ENCODE measurements at regions not wholly inside any gene's neighbourhood (a gene's known extent, or its start where the extent isn't known, plus 50 kb on each side); places are given as distances from the start of the nearest gene placed in this dataset.

DNA sequence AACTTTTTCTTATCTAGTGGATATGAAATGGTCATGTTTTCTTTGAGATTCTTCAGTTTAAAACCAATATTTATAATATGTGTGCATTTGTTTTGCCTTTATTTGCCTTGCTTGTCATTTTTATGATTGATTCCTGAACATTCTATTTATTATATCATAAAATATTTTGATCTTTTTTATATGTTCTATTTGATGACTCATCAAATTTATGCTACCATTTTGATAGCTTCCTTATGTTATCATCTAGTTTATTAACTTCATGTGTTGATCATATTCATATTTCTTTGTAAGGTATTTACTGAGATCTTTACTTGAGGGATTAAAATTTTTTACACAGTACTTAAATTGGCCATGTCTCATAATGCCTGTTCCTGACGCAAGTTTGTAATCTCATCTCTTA is 1650.0 kb downstream of the AMY1C start:
- DNase-seq: no peak
- Histone ChIP-seq H3K27ac (replicated peaks) (no peak overlapping the region), H3K27me3 (ENCODE audit: low read depth) (no peaks in the 10 kb centered on the region), H3K36me3 (no peaks in the 10 kb centered on the region), H3K9me3 (replicated peaks) (peaks cover 14% of the 10 kb centered on the region), H3K4me1 (no peaks in the 10 kb centered on the region), H3K4me3 (no peak overlapping the region)
- TF ChIP-seq, protein P1, sequence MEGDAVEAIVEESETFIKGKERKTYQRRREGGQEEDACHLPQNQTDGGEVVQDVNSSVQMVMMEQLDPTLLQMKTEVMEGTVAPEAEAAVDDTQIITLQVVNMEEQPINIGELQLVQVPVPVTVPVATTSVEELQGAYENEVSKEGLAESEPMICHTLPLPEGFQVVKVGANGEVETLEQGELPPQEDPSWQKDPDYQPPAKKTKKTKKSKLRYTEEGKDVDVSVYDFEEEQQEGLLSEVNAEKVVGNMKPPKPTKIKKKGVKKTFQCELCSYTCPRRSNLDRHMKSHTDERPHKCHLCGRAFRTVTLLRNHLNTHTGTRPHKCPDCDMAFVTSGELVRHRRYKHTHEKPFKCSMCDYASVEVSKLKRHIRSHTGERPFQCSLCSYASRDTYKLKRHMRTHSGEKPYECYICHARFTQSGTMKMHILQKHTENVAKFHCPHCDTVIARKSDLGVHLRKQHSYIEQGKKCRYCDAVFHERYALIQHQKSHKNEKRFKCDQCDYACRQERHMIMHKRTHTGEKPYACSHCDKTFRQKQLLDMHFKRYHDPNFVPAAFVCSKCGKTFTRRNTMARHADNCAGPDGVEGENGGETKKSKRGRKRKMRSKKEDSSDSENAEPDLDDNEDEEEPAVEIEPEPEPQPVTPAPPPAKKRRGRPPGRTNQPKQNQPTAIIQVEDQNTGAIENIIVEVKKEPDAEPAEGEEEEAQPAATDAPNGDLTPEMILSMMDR (IDR thresholded peaks at IDR 0.05; ENCODE audit: borderline replicate concordance): no peak
- intact Hi-C loops (cut with micrococcal nuclease): no loop called here

DNA sequence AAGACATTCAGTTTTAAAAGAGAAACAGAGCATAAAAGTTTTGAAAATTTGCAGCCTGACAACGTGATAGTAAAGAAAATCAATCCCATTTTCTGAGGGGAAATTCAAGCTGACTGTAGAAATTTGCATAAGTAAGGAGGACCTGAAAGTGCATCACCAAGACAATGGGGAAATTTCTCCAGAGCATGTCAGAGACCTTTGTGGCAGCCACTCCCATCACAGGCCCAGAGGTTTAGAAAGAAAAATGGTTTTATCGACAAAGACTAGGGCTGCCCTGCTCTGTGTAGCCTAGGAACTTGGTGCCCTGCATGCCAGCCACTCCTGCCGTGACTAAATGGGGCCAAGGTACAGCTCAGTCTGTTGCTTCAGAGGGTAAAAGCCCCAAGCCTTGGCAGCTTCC is 1640.2 kb upstream of the PRMT6 start:
- no peaks in the 10 kb centered on the region for H3K27me3 ChIP-seq (ENCODE audit: low read depth)
- TF ChIP-seq, protein P1 (IDR thresholded peaks at IDR 0.05; ENCODE audit: borderline replicate concordance): no peak
- peaks cover 25% of the 10 kb centered on the region for H3K9me3 ChIP-seq (replicated peaks)
- no peak overlapping the region for H3K27ac ChIP-seq (replicated peaks)
- H3K36me3 ChIP-seq: no peaks in the 10 kb centered on the region
- no peak for DNase-seq
- intact Hi-C loops (cut with micrococcal nuclease): no loop called here
- H3K4me1 ChIP-seq: no peaks in the 10 kb centered on the region
- no peak overlapping the region for H3K4me3 ChIP-seq

DNA sequence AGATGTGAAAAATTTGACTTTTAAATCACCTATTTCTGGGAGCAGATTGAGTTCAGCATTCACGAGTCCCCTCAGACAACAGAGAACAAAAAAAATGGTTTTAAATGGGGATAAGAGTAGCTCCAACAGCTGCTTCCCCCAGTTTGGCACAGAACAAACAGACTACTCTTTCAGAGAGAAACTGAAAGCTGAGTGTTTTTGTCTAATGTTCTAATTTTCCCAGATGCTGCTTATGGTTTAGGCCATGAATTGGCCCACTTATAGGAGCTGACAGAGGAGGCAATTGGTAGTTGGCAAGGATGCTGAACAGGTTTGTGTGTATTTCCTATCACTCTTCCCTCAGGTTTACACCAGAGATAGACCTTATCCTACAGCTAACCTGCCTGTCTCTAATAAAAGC is 1637.4 kb upstream of the PRMT6 start:
- no peak for DNase-seq
- H3K27ac ChIP-seq (replicated peaks): no peak overlapping the region
- no peaks in the 10 kb centered on the region for H3K4me1 ChIP-seq
- no peak overlapping the region for H3K4me3 ChIP-seq
- intact Hi-C loops (cut with micrococcal nuclease): no loop called here
- H3K9me3 ChIP-seq (replicated peaks): peaks cover 20% of the 10 kb centered on the region
- H3K27me3 ChIP-seq (ENCODE audit: low read depth): no peaks in the 10 kb centered on the region
- H3K36me3 ChIP-seq: no peaks in the 10 kb centered on the region
- TF ChIP-seq, protein P1 (IDR thresholded peaks at IDR 0.05; ENCODE audit: borderline replicate concordance): no peak

DNA sequence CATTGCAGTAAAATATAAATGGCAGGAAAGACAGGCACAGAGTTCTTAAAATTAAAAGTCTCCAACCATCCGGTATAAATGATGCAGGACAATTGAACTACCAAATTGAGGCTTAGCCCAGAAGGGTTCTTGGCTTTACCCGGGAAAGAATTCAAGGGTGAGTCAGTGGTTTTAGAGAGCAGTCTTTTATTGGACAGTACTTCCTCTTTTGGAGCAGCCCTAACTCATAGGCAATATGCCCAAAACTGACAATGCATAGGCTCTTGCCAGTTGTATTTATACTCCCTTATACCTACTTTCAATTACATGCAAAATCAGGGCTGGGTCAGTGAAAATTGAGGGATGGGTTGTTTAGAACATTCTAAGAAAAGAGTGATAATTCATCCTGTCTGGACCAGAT is 1628.9 kb upstream of the PRMT6 start:
- intact Hi-C loops (cut with micrococcal nuclease): no loop called here
- no peak for DNase-seq

DNA sequence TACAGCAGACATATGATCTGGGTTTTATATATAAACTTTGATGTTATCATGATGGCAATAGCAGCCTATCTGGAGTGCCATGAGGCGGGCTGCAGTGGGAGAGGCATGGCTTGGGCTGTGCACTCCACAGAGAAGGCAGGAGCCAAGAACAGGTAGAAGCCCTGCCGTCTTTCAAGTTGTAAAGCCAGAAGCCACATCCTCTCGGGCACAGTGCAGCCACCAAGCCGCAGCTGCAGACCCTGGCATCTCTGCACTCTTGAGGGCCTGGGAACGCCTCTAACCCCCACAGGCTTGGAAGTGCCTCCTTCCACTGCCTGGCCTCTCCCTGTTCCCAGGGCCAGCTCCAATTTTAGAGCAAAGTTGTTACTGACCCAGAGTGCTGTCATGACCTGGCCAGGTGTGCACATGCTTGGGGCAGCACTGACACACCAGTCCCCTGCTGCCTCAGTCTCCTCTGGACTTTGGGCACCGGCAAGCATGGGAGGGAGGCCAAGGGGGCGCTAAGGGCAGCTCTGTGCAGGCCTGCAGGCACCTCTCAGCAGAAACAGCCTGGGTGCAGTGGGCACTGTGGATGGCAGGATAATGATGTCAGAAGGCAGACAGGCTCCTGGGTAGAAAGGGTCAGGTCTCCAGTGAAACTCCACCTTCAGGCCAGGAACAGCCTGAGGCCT is 1619.8 kb upstream of the PRMT6 start:
- H3K4me1 ChIP-seq: no peaks in the 10 kb centered on the region
- no peak for DNase-seq
- TF ChIP-seq, protein P1 (IDR thresholded peaks at IDR 0.05; ENCODE audit: borderline replicate concordance): no peak

More for the DNA sequence above, 1628.9 kb upstream of the PRMT6 start:
- Histone ChIP-seq H3K27ac (replicated peaks) (no peak overlapping the region), H3K4me3 (no peak overlapping the region), H3K9me3 (replicated peaks) (no peaks in the 10 kb centered on the region), H3K27me3 (ENCODE audit: low read depth) (no peaks in the 10 kb centered on the region), H3K36me3 (no peaks in the 10 kb centered on the region), H3K4me1 (no peaks in the 10 kb centered on the region)
- TF ChIP-seq, protein P1 (IDR thresholded peaks at IDR 0.05; ENCODE audit: borderline replicate concordance): no peak

More for the DNA sequence above, 1619.8 kb upstream of the PRMT6 start:
- H3K36me3 ChIP-seq: no peaks in the 10 kb centered on the region
- no peaks in the 10 kb centered on the region for H3K27me3 ChIP-seq (ENCODE audit: low read depth)
- H3K9me3 ChIP-seq (replicated peaks): peaks cover 13% of the 10 kb centered on the region
- no peak overlapping the region for H3K27ac ChIP-seq (replicated peaks)
- H3K4me3 ChIP-seq: no peak overlapping the region
- intact Hi-C loops (cut with micrococcal nuclease): no loop called here

Measured in left ventricle myocardium inferior (tissue), 1 donor.